Skin epidermis (tissue), 12 donors: ENCODE measurements at regions not wholly inside any gene's neighbourhood (a gene's known extent, or its start where the extent isn't known, plus 50 kb on each side); places are given as distances from the start of the nearest gene placed in this dataset.

Experiments used
- H3K27ac ChIP-seq, 21 experiments: fragments of 200-600 bp; sonication (generic) in 11 of 21; one replicate each; pipeline ENCODE4 v1.5.0; 2020; ENCODE audit warnings: mild to moderate bottlenecking in 3 of 21, inconsistent platforms in 2 of 21, moderate library complexity in 2 of 21
- H3K4me3 ChIP-seq, 7 experiments: fragments of 200-600 bp; sonication (generic) in 2 of 7; one replicate each; pipeline ENCODE4 v1.5.0; 2020; ENCODE audit warnings: inconsistent platforms in 2 of 7, mild to moderate bottlenecking in 2 of 7, moderate library complexity in 1 of 7

DNA sequence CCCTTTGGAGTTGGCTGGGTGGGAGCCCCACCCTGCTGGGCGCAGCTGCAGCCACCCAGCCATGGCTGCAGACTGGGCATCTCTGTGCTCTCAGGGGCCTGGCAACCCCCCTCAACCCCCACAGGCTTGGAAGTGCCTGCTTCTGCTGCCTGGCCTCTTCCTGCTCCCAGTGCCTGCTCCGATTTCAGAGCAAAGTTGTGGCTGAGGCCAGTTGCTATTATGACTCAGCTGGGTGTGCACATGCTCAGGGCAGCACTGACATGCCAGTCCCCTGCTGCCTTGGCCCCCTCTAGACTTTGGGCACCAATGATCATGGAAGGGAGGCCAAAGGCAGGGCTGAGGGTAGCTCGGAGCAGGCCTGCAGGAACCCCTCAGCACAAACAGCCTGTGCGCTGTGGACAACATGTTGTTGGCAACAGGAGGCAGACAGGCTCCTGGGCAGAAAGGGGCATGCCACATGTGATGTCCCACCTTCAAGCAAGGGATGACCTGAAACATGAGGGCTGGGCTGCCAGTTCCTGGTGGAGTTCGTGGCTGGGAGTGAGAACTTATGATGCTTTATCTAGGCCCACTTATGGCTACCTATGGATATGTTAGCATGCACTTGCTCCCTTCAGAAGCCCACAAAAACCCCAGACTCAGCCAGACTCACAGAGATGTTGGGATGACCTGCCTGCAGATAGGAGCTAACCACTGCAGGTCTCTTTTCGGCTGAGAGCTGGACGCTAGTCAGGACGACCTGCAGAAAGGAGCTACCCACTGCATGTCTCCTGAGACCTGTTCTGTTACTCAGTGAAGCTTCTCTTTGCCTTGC is 96.4 kb upstream of the AMOTL1 start:
- H3K4me3 ChIP-seq = no peak overlapping the region
- no peak overlapping the region for H3K27ac ChIP-seq

DNA sequence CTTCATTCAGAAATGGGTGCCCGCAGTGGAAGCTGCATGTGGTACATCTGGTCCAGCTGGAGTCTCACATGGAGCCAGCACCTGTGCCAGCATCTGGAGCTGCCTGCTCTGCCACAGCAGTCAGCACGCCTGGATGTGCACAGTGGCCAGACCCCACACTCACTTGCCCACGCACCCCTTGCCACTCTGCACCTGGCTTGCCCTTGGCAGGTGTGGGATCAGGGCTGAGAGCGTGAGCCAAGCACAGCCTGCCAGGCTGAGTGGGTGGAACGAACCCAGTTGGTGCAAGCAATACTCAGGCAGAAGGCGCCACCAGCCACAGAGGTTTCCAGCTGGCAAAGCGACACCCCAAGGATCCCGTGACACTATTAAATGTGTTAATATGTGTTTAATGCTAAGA is 95.5 kb upstream of the AMOTL1 start:
- Histone ChIP-seq H3K27ac (no peak overlapping the region), H3K4me3 (no peak overlapping the region)

GRCh38 chr11:94673386-94673785 is 94.8 kb upstream of the AMOTL1 start:
- Histone ChIP-seq H3K4me3 (no peak overlapping the region), H3K27ac (no peak overlapping the region)

DNA sequence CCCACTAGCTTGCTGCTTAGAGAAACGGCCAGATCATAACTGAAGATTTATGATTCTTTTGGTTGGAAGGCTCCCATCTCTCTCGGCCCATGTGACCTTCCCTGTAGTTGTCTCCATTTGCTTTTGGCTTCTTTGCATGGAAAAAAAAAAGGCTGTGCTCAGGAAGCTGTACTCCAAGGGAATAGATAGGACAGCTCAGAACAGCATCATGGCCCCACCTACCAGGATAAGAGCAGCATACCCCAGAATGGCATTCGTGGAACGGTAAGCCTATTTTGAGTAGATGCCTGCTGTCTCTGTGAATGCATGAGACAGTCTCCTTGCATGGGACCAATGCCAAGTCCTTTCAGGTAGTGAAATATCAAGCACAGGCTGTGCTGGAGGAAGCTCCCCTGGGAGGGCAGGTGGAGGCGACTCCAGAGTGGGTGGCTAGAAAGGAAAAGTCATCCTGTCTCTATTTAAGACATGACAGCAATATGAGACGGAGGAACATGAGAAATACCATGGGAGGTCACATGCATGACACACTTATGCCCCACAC is 94.1 kb upstream of the AMOTL1 start:
- Histone ChIP-seq H3K27ac (no peak overlapping the region), H3K4me3 (no peak overlapping the region)

DNA sequence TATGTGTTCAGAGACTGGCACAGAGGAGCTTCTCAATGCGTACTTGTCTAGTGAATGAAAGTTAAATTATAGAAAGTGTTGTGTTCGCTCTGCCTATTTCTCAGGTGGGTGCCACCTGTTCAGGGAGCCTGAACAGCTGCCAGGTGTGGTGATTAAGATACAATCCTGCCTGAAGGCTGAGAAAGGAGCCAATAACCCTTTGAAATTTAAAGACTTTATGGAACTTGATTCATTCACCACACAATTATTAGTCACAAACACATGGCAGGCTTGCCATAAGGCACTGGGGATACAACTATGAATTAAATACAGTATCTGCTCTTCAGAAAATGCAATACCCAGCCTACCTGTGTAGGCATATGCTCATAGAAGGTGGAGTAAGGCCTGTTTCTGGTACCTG is 92.9 kb upstream of the AMOTL1 start:
- H3K27ac ChIP-seq = no peak overlapping the region

GRCh38 chr11:94675813-94676212 is 92.3 kb upstream of the AMOTL1 start:
- Histone ChIP-seq H3K4me3 (no peak overlapping the region), H3K27ac (no peak overlapping the region)

More for the DNA sequence above, 92.9 kb upstream of the AMOTL1 start:
- H3K4me3 ChIP-seq = no peak overlapping the region

DNA sequence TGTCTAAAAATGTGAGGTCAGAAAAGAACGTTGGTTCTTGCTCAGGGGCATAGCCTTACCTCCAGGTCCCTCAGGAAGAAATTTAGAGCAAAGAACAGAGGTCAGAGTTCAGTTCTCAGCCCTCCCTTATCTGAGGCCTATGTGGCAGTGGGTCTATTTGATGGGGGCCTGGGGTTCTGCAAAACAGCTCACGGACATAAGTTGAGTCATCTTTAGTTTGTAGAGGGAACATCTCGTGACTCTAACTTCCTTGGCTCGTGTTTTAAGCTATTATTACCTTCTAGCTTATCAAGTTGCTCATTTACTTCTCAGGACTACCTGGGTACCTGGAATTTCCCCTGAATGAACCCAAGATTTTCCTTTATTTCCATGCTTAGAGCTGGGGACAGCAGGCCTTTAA is 91.3 kb upstream of the AMOTL1 start:
- H3K4me3 ChIP-seq = no peak overlapping the region
- no peak overlapping the region for H3K27ac ChIP-seq

DNA sequence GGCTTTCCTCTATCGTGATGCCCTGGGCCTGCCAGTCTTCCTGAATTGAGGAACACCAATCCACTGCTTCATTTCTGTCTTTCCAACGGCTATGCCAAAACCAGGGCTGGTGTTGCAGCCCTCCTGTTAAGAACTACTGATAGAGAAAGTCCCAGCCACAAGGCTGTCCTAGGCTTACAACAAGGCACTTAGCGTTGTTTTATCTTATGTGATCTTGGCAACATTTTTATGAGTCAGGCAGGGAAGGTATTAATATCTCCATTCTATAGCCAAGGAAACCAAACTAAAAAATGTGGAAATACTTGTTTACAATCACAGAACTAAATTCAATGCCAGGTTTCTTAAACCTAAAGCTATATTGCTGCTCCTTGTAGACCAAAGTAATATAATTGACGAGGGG is 89.9 kb upstream of the AMOTL1 start:
- Histone ChIP-seq H3K27ac (peak overlapping the region in 2 of 21 experiments; percentile 64 to 71), H3K4me3 (no peak overlapping the region)

- H3K27ac ChIP-seq = peak overlapping the region in 4 of 21 experiments; percentile 8 to 64 (median 44)
- no peak overlapping the region for H3K4me3 ChIP-seq
Measured at GRCh38 chr11:94678901-94679300, 89.3 kb upstream of the AMOTL1 start.

DNA sequence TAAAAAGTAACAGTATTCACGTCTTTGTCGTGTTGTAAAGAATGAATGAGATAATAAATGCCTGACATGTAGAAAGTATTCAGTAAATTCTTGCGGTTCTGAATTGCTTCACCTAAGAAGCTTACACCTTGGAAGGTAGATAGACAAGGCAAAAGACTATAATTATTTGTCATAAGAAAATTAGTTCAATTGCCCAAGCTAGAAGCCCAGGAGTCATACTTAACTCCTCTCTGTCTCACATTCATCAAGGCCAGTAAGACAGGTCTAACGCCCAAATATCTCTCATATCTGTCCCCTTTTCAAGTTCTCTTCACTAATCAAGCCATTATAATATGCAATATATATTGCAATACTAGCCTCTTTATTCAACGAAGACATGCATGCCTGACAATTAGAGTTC is 87.7 kb upstream of the AMOTL1 start:
- H3K27ac ChIP-seq = no peak overlapping the region
- H3K4me3 ChIP-seq = no peak overlapping the region

GRCh38 chr11:94681140-94681539 is 87.0 kb upstream of the AMOTL1 start:
- no peak overlapping the region for H3K27ac ChIP-seq

DNA sequence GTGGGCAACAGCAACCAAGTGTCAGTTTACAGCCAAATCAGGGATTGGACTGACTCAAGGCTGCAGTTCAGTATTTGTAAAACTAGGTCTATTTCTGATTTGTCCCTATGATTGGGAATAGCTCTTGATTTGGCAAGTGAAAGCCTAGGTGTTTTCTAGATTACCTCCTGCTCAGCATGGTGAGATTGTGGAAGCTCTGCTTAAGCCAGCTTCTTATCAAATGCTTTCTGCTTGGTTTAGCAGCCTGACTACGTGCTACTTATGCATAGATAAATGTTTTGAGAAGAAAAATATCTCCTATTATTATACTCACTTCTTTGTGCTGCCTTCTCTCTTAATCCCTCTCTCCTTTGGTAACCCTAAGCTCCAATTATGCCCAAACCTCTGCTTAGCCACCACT is 86.3 kb upstream of the AMOTL1 start:
- no peak overlapping the region for H3K4me3 ChIP-seq
- H3K27ac ChIP-seq = no peak overlapping the region

More at GRCh38 chr11:94681140-94681539, 87.0 kb upstream of the AMOTL1 start:
- H3K4me3 ChIP-seq = no peak overlapping the region

DNA sequence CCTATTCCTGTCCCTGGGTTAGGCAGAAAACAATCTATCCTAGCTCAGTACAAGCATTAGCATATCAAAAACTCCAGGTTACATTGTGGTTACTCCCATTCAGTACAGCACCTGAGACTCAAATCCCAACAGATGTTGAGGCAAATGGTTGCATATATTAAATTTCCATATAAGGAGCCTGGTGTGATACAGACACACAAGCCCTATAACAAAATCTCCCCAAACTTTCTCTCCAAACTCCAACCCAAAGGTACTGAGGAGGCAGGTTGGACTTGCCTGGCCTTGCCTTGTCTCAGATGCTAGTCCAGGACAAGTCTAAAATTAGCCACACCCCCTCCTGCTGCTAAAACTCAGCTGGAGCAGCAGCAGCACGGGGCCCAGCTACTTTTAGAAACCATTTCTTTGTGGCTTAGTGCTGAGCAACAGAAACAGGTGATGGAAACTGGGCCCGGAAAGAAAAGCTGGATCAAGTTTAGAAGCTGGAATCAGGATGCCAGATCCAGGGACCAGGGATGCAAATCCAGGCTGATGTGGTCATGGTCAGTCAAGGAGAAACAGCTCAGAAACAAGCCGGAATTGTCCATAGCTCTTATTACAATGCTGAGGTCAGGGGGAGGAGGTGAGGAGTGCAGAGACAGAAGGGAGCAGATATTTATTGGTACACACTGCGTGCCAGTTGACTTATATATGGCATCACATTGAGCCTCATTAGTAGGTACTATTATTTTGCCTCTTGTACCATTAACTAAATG is 73.7 kb upstream of the AMOTL1 start:
- H3K4me3 ChIP-seq = no peak overlapping the region
- peak overlapping the region in 1 of 21 experiments; percentile 25 for H3K27ac ChIP-seq

DNA sequence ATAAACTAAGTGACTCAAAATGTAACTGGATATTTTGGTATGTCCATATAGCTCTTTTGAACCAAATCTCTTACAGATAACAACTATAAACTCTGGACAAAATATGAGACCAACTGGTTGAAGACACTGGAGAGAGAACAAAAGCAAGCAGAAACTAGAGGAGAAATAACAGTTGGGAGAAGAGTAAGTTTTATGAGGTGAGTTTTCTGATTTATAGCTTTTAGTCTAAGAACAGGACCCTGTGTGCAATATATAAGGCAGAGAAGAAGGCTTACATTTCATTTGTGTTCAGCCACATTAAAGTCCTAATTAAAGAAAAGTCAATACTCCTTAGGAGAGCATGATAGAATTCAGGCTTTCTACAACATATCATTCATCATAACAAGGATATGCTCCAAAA is 71.0 kb upstream of the AMOTL1 start:
- no peak overlapping the region for H3K27ac ChIP-seq
- no peak overlapping the region for H3K4me3 ChIP-seq

DNA sequence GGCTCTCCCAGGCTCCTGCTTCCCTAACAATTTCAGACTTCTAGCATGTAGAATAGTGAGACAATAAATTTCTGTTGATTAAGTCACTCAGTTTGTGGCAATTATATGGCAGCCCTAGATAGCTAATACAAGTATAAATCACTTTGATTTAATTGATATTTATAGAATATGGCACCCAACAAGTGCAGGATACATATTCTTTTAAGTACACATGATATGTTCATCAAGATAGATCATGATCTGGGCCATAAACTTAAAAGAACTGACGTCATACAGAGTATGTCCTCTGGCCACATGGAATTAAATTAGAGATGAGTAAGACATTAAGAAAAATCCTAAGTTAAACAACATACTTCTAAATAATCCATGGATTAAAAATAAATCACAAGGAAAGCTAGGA is 67.5 kb upstream of the AMOTL1 start:
- Histone ChIP-seq H3K4me3 (no peak overlapping the region), H3K27ac (no peak overlapping the region)

DNA sequence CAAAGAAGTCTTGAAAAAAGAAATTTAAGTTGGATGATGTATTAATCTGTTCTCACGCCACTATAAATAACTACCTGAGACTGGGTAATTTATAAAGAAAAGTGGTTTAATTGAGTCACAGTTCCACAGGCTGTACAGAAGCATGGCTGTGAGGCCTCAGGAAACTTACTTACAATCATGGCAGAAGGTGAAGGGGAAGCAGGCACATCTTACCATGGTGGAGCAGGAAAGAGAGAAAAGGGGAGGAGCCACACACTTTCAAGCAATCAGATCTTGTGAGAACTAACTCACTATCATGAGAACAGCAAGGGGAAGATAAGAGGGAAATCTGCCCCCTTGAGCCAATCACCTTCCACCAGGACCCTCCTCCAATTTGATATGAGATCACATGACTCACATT is 65.7 kb upstream of the AMOTL1 start:
- Histone ChIP-seq H3K4me3 (no peak overlapping the region), H3K27ac (no peak overlapping the region)

DNA sequence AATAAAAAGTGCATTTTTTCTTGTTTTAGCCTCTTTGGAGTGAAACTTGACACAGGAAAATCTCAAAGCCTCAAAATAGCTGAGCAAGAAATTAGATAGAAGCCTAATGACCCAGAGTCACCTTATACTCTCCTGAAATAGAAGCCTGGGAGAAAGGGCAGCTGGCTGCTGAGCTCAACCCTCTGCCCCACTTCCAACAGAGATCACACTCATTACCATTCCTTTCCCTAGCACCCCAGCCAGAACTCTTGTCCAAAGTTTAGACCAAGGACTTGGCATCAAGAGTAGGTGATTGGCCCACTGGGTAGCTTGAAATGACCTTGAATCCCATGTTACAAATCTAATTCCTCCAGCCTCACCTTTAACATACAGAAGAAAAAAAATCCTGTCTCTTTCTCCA is 62.7 kb upstream of the AMOTL1 start:
- Histone ChIP-seq H3K27ac (peak overlapping the region in 9 of 21 experiments; percentile 7 to 87 (median 40)), H3K4me3 (no peak overlapping the region)

DNA sequence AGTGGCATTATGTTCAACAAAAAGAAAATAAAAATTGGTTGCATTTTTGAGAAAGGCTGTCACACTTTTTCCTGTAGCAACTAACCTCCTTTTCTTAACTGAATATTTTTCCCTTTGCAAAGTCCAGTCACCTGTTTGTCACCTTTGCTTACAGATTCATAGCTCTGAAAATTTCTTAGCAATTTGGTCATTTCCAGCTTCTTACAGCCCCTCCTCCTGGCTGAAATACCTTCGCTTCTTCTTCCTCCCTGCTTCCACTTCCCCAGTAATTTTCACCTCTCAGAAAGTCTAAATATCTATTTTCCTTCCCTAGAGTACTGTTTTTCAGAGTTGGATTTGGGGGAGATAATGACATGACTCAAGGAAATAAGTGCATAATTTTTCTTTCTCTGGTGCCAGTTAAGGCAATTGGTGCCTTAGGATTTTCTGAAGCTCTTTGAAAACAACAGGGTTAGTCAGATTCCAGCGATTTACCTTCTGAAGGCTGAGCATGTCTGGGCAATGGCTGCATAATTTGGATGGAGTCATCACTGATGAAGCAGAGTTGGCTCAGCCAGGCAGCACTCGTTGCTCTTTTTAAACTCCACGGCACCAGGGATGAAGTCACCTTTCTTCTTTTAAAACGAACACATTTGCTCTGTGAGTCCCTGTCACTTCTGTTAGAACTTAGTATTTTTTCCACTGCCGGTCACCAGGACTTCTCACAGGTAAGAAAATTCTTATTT is 62.1 kb upstream of the AMOTL1 start:
- peak overlapping the region in 5 of 7 experiments; percentile 15 to 36 (median 32) for H3K4me3 ChIP-seq
- peak overlapping the region in 19 of 21 experiments; percentile 12 to 87 (median 70) for H3K27ac ChIP-seq

DNA sequence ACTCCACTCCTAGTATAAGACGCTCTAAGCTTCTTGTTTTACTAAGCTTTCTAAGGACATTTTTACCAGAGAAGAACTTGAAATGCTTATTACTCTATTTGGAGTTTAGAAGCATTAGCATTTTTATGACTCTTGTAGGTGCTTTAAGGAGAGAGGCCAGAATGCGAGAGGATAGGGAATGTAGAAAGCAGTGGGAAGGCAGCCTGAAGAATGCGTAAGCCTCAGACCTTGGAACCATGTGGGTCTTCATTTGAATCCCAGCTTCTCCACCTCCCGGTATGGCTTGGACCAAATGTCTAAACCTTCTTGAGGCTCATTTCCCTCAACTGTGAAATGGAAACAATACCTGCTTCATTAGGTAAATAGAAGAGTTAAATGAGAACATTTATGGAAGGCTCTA is 60.0 kb upstream of the AMOTL1 start:
- Histone ChIP-seq H3K27ac (no peak overlapping the region), H3K4me3 (no peak overlapping the region)

GRCh38 chr11:94708642-94709041 is 59.5 kb upstream of the AMOTL1 start:
- H3K4me3 ChIP-seq = no peak overlapping the region
- H3K27ac ChIP-seq = no peak overlapping the region
